Activated CD4-positive, alpha-beta T cell treated with anti-CD3 and anti-CD28 coated beads, Interleukin-10, Interleukin-2, amounts not matched to agents 100 ng/mL and 50 ng/mL, durations not matched to agents 16 hours and 8 hours (primary cell): ENCODE measurements at regions not wholly inside any gene's neighbourhood (a gene's known extent, or its start where the extent isn't known, plus 50 kb on each side); places are given as distances from the start of the nearest gene placed in this dataset.
"Not testable (repeated sequence)": the region's sequence is repeated elsewhere in the genome, so short reads cannot be mapped to it uniquely, and the experiment has no call there.

Experiments
- DNase-seq: peaks from one replicate; pipeline ENCODE4 v3.0.0-alpha.2; 2020

DNA sequence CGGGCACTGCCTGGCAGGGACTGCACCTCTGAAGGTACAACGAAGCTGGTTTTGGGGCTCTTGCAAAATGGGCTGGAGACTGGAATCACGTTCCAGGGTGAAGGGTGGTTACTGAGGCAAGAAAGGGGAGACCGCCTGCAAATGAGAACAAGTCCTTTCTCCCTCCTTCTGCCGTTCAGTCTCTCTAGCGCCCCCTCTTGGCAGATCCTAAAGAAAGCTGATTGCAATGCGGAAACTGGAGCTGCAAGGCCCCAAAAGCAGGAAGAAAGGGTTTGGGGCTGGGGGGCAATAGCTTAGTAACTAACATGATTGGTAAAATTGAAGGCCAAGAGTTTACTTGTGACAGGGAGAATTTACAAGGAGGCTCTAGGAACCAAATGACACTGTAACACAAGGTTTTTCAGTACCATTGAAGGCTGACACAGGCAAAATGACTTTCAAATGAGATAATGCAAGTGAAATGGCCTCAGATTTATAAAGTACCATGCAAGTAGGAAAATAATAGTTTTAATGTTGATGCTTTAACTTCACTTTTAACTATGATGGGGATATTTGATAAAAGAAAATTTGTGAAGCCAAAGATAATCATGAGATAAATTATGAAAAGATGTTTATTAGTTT, 222.7 kb upstream of the HAND2 start:
- peak; percentile 54 for DNase-seq

DNA sequence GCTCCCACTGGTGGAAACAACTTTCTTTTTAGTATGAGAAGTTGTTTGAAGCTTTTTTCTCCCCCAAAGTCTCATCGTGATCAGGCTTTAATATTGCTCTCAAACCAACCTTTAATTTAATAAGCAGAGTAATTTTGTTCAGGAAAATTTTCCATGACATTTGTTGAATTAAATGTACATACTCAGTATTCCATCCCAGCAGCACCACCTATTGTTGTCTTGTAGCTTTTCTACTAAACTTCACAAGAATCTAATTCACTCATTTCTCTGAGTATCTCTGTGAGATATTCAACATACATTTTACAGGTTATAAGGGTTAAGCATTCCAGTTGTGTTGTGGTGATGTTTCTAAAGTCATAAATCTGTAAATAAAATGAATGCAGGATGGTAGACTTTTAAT, 218.3 kb upstream of the HAND2 start:
- DNase-seq = no peak

DNA sequence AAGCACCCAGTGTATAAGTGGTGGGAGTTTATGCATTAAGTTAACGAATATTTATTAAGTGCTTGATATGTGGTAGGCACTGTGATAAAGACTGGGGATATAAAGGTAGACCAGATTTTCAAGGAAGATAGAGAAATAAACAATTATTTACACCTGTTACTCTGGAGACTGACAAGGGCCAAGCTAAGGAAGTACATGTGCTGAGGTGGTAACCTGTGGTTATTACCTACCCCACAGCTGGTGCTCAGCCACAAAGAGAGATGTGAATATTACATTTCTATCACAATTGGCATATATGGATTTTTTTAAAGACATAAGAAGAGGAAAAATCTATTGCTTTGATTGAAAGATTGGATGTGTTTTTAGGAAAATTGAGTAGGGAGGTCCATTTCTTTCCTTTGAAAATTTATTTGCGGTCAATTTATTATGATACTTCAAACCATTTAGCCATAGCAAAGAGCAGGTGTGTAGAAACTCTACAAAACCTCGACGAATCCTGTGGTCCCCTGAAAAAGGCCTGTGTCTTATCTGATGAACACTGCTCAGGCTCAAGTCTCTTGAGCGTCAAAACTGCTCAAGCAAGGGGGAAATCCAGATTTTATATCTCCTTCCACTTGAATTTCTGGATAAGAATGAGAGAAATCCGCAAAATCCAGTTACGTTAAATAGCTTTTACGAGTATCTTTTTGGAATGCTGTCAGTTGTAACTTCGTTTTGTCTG, 217.7 kb upstream of the HAND2 start:
- no peak for DNase-seq

DNA sequence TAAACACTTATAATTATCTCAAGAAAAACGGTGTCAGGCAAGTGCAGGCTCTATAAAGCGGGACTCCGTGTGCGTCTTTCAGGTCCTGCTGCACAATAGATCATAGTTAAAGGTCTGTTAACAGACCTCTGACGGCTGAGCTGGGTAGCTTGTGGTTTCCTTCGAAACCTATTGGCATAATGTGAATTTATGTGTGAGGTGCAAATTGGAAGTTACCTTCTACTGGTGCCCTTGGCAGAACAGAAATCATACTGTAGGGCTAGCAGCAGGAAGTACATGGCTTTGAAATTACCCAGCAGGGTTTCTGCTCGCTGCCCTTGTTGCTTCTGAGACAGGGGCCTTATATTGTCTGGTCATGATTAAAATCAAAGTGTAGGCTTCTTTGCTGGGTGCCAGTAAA, 216.4 kb upstream of the HAND2 start:
- DNase-seq = no peak

DNA sequence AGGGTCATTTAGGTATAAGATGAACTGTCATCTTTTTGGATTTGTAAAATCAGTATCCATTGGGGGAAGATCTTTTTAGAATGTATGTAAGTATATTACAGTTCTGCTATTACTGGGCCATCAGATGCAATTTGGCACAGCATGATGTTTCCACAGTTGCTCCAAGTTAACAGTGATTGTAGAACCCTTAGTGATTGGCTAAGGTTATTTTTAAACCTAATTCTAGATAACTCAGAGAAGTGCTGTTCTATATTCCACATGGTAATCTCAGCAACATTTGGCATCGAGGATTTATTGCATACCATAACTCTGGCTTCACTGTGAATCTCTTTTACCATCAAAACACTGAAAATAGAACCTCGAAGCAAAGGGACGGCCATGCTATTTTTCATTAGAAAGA, 215.7 kb upstream of the HAND2 start:
- no peak for DNase-seq

DNA sequence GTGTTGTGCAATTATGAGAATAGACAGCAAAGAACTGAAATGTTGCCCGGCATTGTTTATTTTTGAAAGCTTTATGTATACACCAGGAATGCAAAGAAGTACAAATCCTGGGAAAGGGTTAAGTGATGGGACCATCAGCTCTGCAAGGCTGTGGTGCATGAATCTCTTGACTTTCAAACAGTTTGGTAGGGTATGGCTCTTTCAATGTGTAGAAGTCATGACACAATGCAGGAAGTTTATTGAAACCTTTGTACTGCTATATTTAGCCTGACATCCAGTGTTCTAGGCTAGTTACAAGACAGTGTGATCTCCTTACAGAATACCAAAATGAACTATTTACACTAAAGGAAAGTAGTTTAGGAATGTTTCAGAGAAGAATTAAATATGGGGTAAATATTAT, 206.8 kb upstream of the HAND2 start:
- no peak for DNase-seq

DNA sequence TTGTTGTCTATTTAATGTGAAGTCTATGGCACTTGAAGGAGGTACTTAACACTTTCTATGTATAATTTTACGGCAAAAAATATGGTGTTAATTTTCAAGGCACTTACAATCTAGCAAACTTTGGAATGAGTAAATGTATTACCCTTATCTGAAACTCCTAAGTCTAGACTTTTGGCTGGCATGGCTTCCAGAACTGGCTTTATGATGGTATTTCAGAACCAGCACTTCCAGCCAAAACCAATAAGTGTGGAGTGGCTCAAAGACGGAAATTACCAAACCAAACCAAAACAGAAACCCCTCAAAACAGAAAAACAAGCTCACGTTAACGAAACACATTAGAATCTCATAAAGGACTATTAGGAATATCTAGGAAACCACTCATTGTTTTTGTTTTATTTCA, 205.6 kb upstream of the HAND2 start:
- DNase-seq = no peak

DNA sequence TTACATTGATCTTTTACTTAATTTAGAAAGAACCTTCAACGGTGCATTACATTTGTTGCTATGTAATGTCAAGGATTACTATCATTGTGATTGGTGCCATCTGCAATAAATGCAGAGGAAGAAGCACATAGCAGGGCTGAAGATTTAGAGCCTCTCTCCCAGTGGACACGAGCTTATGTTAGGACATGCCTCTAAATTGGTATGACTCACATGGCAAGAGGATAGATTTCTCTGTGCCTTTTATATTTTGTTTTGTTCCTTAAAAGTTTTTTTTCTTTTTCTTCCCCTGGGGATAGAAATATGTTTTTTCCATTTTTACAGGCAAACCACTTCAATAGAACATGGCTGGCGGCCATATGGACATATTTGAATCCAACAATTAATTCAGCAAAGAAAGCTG, 205.0 kb upstream of the HAND2 start:
- DNase-seq = no peak

DNA sequence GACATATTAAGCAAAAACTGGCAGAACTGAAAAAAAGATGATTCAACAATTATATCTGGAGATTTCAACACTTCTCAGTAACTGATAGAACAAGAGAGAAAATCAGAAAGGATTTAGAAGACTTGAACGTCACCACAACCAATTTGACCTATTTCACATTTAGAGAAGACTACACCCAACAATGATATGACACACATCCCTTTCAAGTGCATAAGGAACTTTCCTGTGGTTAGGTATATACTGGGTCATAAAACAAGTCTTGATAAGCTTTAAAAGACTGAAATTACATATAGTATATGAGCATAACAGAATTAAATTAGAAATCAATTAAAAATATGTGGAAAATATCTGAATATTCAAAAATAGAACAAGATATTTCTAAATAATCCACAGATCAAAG, 201.2 kb upstream of the HAND2 start:
- no peak for DNase-seq

DNA sequence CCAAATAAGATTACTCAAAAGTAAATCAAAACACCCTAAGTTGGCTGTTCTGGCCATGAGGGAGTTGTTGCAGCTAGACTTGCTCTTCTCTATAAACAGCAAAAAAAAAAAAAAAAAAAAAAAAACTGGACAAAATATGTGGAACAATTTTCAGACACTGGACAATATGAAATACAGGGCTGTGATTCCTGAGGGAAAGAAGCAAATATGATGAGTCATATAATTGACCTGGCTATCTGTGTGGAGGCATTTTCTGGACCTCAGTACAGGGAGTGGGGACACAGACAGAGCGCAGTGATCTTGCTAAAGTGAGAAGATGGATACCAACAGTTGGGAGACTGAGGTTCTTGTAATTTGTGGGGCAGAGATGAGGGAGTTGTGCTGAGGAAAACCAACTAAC, 192.0 kb upstream of the HAND2 start:
- no peak for DNase-seq

DNA sequence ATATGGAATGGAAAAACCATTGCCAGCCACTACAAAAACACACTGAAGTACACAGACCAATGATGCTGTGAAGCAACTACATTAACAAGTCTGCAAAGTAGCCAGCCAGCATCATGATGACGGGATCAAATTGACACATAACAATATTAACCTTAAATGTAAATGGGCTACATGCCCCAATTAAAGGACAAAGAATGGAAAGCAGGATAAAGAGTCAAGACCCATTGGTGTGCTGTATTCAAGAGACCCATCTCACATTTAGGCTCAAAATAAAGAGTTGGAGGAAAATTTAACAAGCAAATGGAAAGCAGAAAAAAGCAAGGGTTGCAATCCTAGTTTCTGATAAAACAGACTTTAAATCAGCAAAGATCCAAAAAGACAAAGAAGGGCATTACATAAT, 188.5 kb upstream of the HAND2 start:
- DNase-seq = not testable (repeated sequence)

DNA sequence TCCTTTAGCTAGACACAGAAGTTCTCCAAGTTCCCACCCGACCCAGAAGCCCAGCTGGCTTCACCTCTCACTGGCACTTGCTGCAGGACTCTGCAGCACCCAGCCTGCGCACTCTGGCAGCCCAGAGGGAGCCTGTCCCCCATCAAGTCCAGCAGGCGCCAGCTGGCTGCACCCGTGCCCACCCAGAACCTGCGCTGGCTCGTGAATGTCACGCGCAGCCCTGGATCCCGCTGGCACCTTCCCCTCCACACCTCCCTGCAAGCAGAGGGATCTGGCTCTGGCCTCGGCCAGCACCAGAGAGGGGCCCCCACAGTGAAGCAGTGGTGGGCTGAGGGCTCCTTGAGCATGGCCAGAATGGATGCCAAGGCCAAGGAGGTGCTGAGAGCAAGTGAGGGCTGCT, 187.6 kb upstream of the HAND2 start:
- DNase-seq = no peak

DNA sequence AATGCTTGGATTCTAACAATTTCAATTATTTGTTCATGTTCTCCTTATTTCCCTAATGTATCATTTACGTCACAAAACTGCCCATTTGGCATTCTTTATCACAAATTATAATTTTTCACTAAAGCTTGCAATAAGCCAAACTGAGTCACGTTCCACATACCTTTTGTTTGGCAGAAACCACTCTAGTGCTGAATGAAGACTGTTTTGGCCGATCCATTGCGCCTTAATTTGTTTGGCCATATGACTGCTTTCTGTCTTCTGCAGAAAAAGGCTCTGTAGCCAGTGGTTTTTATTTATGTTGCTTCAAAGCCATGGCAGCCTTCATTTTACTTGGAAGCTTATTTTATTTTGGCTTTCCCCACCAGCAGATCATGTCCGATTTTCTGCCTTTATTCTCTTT, 184.4 kb upstream of the HAND2 start:
- no peak for DNase-seq

DNA sequence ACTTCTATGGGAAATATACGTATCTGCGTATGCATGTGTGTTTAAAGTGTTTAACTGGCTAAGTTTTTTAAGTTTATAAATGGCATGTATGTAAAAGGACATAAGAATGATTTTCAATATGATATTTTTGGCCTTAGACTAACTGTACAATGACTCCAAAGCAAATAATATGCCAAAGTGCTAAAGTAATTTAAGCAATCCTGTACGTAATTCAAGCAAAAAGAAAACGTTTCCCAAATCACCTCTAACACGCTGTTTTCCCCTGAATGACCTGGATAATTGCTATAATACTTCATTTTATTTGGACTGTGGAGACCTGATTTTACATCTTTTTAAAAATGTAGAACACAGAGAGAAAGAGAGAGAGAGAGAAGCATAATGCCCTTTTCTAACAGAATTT, 183.0 kb upstream of the HAND2 start:
- DNase-seq = no peak

DNA sequence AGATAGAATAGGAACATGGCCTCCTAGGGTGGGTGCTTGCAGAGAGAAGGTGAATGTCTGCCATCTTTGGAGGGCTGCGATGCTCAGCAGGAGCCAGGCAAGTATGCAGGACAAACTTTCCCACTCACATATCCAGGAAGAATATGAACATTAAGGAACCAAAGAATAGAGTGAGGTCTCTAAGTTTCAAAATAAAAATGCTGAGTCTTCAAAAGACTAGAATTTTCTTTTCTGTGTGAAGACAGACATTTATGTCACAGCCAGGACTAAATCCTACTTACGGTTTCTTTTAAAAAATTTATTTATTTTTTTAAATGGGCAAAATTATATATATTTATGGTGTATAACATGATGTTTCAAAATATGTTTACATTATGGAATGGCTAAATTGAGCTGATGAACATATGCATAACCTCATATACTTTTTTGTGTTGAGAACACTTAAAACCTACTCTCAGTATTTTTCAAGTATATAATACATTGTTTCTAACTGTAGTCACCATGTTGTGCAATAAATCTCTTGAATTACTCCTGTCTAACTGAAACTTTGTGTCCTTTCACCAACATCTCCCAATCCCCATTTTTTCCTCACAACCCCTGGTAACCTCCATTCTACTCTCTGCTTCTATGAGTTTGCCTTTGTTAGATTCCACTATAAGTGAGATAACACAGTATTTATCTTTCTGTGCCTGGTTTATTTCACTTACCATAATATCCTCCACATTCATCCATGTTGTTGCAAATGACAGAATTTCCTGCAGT, 177.8 kb upstream of the HAND2 start:
- no peak for DNase-seq

DNA sequence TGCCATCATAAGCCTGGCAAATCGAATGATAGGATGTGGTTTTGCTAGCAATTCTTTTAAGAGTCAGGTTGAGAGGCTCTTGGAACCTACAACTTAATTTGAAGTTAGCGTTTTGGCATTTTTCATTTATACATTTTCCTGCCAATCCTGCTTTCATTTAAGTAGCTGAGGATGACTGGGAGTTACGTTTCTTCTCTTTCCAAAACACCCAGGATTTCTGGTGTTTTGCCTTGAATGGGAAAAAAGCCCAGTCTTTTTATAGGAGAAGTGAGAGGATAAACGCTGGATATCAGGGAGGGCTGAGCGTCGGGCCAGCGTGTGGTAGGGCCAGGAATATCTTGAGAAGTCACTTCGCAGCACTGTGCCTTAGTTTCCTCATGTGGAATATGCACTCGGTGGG, 174.2 kb upstream of the HAND2 start:
- no peak for DNase-seq

DNA sequence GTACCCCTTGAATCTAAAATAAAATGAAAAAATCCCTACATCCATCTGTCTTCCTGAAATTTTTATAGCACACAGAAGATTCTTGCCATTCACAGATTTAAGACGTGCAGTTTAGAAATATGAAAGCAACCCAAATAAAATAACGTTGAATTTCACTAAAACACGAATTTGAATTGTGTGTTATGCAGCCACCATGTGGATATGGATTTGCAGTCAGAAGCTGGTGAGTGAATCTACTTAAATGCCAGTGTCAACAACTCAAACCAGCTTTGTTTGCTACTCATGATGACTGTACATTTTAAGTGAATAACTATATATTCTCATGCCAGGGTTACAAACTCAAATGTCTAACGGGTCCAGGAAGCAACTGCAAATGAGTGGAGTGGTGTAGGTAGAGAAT, 173.0 kb upstream of the HAND2 start:
- DNase-seq = no peak

DNA sequence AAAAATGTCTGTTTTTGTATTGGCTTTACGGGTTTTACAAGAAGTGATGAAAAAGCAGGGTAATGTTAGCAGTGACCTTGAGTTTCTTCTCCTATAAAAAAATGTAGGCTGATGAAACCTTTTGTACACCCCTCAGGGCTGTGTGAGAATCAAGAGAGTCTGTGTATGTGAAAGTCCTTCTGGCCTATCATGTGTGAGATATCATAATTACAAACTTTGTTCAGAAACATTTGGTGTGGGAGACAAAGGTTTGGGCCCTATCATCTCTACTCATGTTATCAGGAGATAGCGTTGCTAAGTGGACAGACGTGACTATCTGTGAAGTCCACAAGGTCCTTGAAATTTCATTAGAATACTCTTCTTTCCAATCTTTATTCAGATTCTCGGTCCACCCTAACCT, 170.6 kb upstream of the HAND2 start:
- DNase-seq = no peak

DNA sequence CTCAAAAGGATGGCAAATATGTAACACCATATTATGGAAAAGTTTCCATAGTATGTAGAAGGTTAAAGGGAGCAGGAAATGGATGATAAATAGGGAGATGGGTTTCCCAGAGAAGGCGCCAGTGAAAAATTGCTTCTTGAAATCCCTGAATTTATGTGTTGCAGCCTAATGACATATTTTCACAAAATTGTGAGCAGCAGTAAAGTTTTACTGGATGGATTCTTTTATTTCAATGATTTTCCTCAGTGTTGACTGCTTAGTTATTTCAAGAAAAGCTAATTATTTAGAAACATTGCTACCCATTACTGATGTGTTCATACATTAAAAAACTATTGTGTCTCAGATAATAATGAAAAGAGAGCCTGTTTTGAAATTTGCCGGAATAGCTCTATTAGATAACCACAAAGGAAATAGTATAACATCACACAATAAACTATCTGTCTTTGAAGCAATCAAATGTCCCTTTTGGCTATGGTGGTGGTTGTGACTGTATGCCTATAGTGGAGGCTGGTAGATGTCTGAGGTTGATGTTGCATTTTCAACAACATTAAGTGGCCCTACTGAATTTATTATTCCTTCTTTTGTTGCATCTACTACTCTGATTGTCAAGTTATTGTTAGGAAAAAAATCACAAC, 169.9 kb upstream of the HAND2 start:
- no peak for DNase-seq

DNA sequence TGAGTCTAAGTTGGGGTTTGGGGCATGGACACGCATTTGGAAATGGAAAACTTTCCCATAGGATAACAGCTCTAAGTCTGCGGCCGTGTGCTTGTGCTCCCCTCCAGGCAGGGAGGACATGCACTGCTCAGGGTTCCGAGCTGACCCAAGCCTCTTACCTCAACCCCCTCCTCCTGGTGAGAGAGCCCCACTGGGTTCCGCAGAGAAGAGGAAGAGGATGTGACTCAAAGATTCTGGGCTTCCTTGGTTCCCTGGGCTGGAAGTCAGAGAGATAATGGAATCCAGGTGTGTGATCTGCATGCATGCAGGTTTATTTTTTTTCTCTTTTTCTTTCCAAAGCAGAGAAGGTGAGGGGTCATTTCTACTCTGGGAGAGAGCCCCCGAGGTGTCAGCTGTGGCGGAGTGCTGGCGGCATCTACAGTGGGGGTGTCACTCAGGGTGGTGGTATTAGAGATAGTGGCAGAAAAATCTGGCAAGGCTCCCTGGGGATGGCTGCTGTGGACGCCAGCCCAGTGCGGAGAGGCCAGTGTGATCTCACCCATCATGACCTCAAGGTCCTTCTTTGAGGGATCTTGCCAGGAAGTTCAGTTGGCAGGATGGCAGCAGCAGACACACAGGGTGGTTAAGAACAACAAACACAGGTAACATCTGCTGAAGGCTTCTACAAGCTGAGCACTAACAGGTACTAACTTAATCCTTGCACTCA, 168.7 kb upstream of the HAND2 start:
- no peak for DNase-seq

DNA sequence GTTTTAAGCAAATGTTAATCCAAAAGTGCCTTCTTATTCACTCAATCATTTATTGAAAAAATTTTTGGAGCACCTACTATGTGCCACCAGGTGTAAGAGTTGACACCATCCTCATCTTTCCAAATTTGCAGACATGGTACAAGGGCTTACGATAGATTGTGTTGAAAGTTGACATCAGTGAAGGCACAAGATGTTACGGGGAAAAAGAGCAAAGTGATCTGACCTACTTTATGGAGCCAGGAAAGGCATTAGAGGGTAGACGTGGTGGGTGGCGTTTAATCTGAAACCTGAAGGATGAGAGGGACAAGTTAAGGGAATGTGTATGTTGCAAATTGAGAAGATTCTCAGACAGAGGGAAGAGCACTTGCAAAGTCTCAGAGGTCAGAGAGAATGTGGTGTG, 167.8 kb upstream of the HAND2 start:
- no peak for DNase-seq

DNA sequence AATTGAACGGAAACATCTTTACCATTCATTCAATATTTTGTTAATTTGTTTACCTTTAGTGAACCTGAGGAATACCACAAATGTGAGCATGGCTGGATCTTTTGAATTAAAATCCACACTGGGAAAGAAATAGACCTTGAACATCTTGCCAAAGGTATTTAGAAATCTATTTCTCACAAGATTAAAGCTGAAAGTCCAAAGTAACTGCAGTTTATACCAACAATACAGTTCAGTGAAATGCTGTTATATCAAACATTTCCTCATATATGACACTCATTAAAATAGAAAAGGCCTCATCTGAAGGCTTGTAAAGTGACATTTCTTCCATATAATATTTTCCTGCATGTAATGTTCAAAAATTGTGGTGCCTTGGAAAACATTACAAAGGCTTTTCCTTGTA, 166.5 kb upstream of the HAND2 start:
- no peak for DNase-seq

DNA sequence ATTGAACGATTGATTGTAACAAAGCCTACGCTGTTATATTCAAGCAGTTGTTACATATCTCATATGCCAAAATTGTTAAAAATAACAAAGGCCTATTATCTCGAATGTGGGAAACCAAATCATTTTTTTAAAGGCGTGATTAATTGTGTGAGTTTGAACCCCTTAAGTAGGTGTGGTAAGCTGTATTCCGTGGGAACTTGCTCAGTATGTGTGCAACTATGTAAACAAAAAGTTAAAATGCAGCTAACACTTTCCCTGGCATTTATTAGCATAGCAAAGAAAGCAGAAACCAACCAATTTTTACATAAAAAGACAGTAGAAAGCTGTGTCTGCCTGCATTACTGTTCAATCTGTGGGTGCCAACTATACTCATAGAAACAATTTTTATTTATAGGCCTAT, 166.0 kb upstream of the HAND2 start:
- DNase-seq = no peak
